ENCODE measurements at regions not wholly inside any gene's neighbourhood (a gene's known extent, or its start where the extent isn't known, plus 50 kb on each side); places are given as distances from the start of the nearest gene placed in this dataset.
"Not testable (repeated sequence)": the region's sequence is repeated elsewhere in the genome, so short reads cannot be mapped to it uniquely, and the experiment has no call there.

GRCh38 chr10:30534465-30535144 is 94.9 kb downstream of the LYZL2 start:
- TF ChIP-seq, protein P1, sequence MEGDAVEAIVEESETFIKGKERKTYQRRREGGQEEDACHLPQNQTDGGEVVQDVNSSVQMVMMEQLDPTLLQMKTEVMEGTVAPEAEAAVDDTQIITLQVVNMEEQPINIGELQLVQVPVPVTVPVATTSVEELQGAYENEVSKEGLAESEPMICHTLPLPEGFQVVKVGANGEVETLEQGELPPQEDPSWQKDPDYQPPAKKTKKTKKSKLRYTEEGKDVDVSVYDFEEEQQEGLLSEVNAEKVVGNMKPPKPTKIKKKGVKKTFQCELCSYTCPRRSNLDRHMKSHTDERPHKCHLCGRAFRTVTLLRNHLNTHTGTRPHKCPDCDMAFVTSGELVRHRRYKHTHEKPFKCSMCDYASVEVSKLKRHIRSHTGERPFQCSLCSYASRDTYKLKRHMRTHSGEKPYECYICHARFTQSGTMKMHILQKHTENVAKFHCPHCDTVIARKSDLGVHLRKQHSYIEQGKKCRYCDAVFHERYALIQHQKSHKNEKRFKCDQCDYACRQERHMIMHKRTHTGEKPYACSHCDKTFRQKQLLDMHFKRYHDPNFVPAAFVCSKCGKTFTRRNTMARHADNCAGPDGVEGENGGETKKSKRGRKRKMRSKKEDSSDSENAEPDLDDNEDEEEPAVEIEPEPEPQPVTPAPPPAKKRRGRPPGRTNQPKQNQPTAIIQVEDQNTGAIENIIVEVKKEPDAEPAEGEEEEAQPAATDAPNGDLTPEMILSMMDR (IDR thresholded peaks at IDR 0.05; ENCODE audit: low read depth, low read length, missing control alignments) = peak; percentile 85
- H3K4me3 ChIP-seq (ENCODE audit: low read depth, low read length) = no peak overlapping the region
- DNase-seq (ENCODE audit: low read depth) = no peak

GRCh38 chr10:30531751-30532530 is 97.6 kb downstream of the LYZL2 start:
- TF ChIP-seq, protein P1 (IDR thresholded peaks at IDR 0.05; ENCODE audit: low read depth, low read length, missing control alignments) = no peak
- no peak for DNase-seq (ENCODE audit: low read depth)
- no peak overlapping the region for H3K4me3 ChIP-seq (ENCODE audit: low read depth, low read length)

GRCh38 chr10:30529373-30529998 is 95.5 kb downstream of the MAP3K8 start:
- H3K4me3 ChIP-seq (ENCODE audit: low read depth, low read length) = peak overlapping the region; percentile 49
- DNase-seq (ENCODE audit: low read depth) = peak; percentile 69

GRCh38 chr10:30528429-30528786 is 94.4 kb downstream of the MAP3K8 start:
- TF ChIP-seq, protein P1 (IDR thresholded peaks at IDR 0.05; ENCODE audit: low read depth, low read length, missing control alignments) = no peak
- no peak for DNase-seq (ENCODE audit: low read depth)
- no peak overlapping the region for H3K4me3 ChIP-seq (ENCODE audit: low read depth, low read length)

More at GRCh38 chr10:30529373-30529998, 95.5 kb downstream of the MAP3K8 start:
- TF ChIP-seq, protein P1 (IDR thresholded peaks at IDR 0.05; ENCODE audit: low read depth, low read length, missing control alignments) = no peak

DNA sequence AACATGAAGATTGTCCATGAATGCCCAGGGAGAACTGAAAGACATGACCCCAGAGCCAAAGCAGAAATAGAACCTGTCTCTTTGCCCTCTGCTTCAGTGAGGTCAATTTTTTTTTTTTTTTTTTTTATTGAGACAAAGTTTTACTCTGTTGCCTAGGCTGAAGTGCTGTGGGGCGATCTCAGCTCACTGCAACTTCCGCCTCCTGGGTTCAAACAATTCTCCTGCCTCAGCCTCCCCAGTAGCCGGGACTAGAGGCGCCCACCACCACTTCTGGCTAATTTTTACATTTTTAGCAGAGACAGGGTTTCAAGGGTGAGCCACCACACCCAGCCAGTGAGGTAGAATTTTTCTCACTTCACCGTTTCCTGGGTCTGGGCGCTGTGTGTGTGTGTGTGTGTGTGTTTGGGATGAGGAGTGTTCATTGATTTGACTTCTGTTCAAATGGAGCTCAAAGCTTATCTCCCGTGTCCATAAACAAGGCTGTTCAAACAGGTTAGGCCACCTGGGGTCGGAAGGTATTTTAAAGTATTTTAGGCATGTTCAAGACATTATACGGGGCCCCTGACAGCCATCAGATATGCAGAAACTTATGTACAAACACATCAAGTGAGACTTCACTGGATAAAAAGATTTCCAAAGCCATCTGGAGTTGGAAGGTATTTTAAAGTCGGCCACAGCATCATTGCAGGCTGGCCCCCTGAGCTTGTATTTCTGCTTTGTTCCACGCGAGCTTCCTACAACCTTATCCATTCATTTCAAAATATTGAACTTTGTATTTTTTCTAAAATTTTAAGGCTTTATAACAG is 93.8 kb downstream of the MAP3K8 start:
- TF ChIP-seq, protein P1 (IDR thresholded peaks at IDR 0.05; ENCODE audit: low read depth, low read length, missing control alignments) = no peak
- H3K4me3 ChIP-seq (ENCODE audit: low read depth, low read length) = no peak overlapping the region
- DNase-seq (ENCODE audit: low read depth) = no peak

DNA sequence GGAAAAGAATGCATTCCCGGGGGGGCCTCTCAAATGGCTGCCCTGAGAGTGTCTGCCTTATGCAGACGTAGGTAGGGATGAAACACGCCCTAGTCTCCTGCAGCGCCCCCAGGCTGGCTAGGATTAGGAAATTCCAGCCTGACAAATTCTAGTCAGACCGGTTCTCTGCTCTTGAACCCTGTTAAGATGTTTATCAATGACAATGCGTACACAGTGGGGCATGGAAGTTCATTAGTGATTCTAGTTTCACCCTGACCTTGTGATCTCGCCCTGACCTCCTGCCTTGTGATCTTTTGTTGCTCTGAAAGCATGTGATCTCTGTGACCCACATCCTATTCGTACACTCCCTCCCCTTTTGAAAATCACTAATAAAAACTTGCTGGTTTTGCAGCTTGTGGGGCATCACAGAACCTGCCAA is 88.7 kb downstream of the MAP3K8 start:
- not testable (repeated sequence) for DNase-seq (ENCODE audit: low read depth)

DNA sequence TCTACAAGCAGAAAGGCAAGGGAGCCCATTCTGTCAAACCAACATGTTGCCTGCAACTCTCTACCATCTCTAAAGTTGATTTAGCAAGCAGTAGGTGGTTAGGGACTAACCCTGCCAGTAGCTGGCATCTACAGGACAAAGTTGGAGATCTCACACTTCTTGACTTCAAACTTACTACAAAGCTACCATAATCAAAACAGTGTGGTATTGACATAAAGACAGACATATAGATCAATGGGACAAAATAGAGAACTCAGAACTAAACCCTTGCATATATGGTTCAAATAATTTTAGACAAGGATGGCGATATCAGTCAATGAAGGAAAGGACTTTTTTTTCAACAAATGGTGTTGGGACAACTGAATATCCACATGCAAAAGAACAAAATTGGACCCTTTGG is 84.9 kb downstream of the MAP3K8 start:
- H3K4me3 ChIP-seq (ENCODE audit: low read depth, low read length) = no peak overlapping the region
- TF ChIP-seq, protein P1 (IDR thresholded peaks at IDR 0.05; ENCODE audit: low read depth, low read length, missing control alignments) = no peak
- no peak for DNase-seq (ENCODE audit: low read depth)

More for the DNA sequence above, 88.7 kb downstream of the MAP3K8 start:
- H3K4me3 ChIP-seq (ENCODE audit: low read depth, low read length) = not testable (repeated sequence)

All from GM12864 (cell line).